GM13976 (cell line): ENCODE measurements at regions not wholly inside any gene's neighbourhood (a gene's known extent, or its start where the extent isn't known, plus 50 kb on each side); places are given as distances from the start of the nearest gene placed in this dataset.
A peak's percentile ranks its signal among the peaks of the same experiment; 100 is the strongest.

Source experiments
- DNase-seq: peaks from one replicate; pipeline ENCODE4 v3.0.0; 2012; ENCODE audit warnings: low spot score
- in situ Hi-C: fragments of 300-500 bp; cut with MboI; formaldehyde crosslinking; loops from one replicate; pipeline ENCODE4 v1.12.0; 2022; ENCODE audit warnings: low sequenced_read_pairs, mixed read lengths, inconsistent platforms; ENCODE audit not compliant: unreplicated experiment
- TF ChIP-seq, protein P1 (sequence below): IDR thresholded peaks from 2 replicates; pipeline ENCODE4 v1.5.1; 2012; ENCODE audit warnings: borderline replicate concordance, mild to moderate bottlenecking; ENCODE audit not compliant: insufficient read depth; ENCODE audit errors: extremely low read depth, missing control alignments, control extremely low read depth

DNA sequence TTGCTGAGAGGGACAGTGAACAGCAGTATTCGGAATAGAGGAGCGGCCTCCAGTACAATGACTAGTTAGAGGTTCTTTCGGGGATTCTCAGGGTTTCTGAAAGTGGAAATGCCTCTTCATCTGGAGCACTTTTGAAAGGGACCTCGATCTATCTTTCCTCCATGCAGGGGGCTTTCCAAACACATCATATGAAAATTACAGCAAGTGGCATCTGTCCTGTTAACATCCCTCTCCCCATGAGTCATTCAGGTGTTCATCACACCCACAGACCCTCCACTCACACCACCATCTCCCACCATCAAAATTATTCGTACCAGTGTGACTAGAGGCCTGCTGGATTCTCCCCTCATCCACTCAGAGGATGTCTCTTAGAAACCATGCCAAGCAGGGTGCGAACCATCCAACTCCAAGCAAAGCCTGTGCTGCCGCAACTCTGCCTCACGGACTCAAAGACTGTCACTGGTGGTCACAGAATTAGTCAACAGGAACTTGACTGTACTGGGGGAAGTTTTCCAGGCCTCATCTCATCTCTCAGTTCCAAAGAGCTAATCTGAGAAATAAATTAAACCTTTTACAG lies 211.1 kb downstream of the MRPL39 start:
- DNase-seq, result peak; percentile 61
- TF ChIP-seq, protein P1, sequence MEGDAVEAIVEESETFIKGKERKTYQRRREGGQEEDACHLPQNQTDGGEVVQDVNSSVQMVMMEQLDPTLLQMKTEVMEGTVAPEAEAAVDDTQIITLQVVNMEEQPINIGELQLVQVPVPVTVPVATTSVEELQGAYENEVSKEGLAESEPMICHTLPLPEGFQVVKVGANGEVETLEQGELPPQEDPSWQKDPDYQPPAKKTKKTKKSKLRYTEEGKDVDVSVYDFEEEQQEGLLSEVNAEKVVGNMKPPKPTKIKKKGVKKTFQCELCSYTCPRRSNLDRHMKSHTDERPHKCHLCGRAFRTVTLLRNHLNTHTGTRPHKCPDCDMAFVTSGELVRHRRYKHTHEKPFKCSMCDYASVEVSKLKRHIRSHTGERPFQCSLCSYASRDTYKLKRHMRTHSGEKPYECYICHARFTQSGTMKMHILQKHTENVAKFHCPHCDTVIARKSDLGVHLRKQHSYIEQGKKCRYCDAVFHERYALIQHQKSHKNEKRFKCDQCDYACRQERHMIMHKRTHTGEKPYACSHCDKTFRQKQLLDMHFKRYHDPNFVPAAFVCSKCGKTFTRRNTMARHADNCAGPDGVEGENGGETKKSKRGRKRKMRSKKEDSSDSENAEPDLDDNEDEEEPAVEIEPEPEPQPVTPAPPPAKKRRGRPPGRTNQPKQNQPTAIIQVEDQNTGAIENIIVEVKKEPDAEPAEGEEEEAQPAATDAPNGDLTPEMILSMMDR, result no peak
- in situ Hi-C loops, result loop anchor here (25.0 kb wide), 1 partner anchor 509 kb away; no protein-coding TSS in a partner anchor

DNA sequence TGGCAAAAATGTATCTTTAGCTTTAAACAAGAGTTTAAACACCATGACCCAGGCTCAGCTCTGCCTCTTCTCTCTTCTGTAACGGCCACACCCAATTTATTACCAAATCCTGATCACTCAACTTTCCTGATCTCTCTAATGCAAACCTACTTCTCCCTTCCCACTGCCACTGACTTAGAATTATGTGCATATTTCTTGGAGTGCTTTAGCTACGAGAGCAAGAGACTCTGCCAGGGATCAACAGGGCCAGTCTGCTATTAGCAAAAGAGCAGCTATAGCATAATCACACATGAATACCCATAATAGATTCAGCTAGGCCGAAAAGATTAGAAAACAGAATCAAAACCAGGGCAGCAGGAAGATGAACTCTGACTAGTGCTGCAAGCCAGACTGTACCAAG lies 215.5 kb downstream of the MRPL39 start:
- in situ Hi-C loops, result loop anchor here (25.0 kb wide), 1 partner anchor 504 kb away; no protein-coding TSS in a partner anchor
- TF ChIP-seq, protein P1, result no peak
- no peak for DNase-seq

DNA sequence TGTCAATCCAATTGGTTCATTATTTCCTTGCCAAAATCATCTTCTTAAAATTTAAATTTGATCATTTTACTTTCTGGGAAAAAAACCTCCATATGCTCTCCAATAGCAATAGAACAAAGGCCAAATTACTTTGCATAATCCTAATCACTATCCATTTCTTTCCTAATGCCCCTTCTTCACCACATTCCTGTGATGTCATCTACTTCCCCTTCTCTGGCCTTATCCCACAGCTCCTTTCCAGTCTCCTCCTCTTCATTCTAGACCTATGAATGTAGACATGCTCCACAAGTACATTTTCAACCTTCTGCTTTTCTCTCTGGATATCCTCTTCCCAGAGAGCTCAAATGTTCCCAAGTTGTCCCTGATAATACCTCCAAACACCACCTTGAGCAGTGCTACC lies 216.6 kb downstream of the MRPL39 start:
- no peak for DNase-seq

DNA sequence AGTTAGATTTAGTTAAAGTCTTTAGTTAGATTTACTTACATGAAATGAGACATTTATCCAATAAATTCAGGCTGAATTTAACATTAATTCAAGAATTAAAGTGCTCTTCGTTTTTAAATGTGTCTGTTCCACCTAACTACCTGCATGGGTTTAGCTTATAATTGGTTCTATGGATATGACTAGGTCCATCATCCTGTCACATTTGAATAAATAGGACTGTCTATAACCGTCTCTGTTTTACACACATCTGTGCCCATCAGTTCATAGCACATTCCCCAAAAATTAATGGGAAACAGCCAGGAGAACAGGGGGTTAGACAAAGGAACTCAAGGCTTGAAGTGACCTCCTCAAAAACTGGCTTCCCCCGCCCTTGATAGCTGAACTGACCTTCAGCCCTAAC lies 219.6 kb downstream of the MRPL39 start:
- in situ Hi-C loops, result loop anchor here (10.0 to 25.0 kb wide), 2 partner anchors 343 to 500 kb away; no protein-coding TSS in a partner anchor
- TF ChIP-seq, protein P1, result no peak
- no peak for DNase-seq

More for the DNA sequence above, 216.6 kb downstream of the MRPL39 start:
- TF ChIP-seq, protein P1, result no peak
- in situ Hi-C loops, result loop anchor here (25.0 kb wide), 1 partner anchor 503 kb away; no protein-coding TSS in a partner anchor

DNA sequence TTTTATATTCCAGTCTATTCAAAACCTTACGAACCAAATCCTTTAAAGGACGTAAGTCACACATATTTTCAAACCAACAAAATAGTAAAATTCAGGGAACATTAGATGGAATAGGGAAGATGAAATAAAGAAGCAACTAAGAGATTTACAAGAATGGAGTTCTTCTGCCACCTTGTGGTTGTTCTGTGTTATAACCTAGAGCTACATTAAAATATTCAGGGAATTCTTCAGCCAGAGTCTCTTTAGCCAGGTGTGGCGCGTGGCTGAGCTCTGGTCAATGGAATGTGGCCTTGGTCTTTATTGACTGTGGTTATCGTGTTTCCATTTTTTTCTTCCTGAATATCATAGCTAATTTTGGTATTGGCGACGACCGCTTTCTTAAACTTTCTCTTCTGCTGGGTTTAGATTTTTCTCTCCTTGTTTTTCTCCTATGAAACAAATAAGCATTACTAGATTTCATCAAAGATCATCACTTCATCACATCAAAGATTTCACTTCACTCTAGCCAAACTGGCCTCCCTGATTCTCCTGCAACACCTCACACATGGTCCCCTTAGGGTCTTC lies 221.3 kb downstream of the MRPL39 start:
- TF ChIP-seq, protein P1, result peak; percentile 60
- in situ Hi-C loops, result loop anchor here (10.0 to 25.0 kb wide), 2 partner anchors 341 to 499 kb away; no protein-coding TSS in a partner anchor
- DNase-seq, result peak; percentile 38

DNA sequence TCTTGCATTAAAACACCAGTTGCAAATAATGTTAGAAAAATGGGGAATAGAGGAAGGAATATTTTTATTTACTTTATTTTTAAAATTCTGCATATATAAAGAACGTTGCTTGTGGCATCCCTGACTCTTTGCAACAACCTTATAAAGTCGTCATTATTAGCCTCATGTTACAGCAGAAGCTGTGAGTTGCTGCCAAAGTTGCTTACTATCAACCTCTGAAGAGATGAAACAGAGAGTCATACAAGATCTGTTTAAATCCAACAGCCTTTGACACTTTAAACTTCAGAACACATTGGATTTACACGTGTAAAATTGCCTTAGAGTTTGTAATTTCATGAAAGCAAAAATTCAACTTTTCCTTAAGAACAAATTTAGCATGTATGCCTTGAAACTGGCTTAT lies 221.9 kb downstream of the MRPL39 start:
- no peak for DNase-seq
- in situ Hi-C loops, result loop anchor here (10.0 to 25.0 kb wide), 2 partner anchors 341 to 498 kb away; no protein-coding TSS in a partner anchor
- TF ChIP-seq, protein P1, result no peak
